Fibroblast of lung (primary cell): ENCODE measurements at regions not wholly inside any gene's neighbourhood (a gene's known extent, or its start where the extent isn't known, plus 50 kb on each side); places are given as distances from the start of the nearest gene placed in this dataset.

Source experiments
- CTCF ChIP-seq, 2 donors: IDR thresholded peaks in 1 of 2; conservative IDR thresholded peaks in 1 of 2; 1 replicate in 1 of 2; 2 replicates in 1 of 2; pipeline ENCODE4 v1.5.1; 2011 to 2012; ENCODE audit warnings: low read length in 2 of 2, control low read depth in 1 of 2, inconsistent platforms in 1 of 2, low read depth in 1 of 2, mild to moderate bottlenecking in 1 of 2
- EZH2 ChIP-seq: IDR thresholded peaks from 2 replicates; pipeline ENCODE4 v1.5.1; 2012; ENCODE audit warnings: low read length, control low read depth, mild to moderate bottlenecking; ENCODE audit errors: missing control alignments

- TF ChIP-seq EZH2 = no peak
- peak in 1 of 2 donors; percentile 32 for TF ChIP-seq CTCF (conservative IDR thresholded peaks at IDR 0.05 in 1 of 2, IDR thresholded peaks at IDR 0.05 in 1 of 2; ENCODE audit: low read depth in 1 of 2, low read length in 2 of 2)
Measured at GRCh38 chr5:164672931-164673694, 1167.7 kb downstream of the MAT2B start.
